Neuronal stem cell (in vitro differentiated cells): ENCODE measurements at regions not wholly inside any gene's neighbourhood (a gene's known extent, or its start where the extent isn't known, plus 50 kb on each side); places are given as distances from the start of the nearest gene placed in this dataset.

Experiments used
- DNase-seq: peaks from one replicate; pipeline ENCODE4 v3.0.0-alpha.2; 2013; ENCODE audit warnings: low spot score
- H2AFZ ChIP-seq: one replicate; pipeline ENCODE4 v1.6.1; 2013; ENCODE audit warnings: mild to moderate bottlenecking, low read length, inconsistent platforms
- H2AK5ac ChIP-seq: 2 replicates; pipeline ENCODE4 v1.6.1; 2013; ENCODE audit warnings: low read depth, mild to moderate bottlenecking, inconsistent platforms, low read length, moderate library complexity, mixed read lengths
- H2BK120ac ChIP-seq: 2 replicates; pipeline ENCODE4 v1.6.1; 2013; ENCODE audit warnings: low read depth, mild to moderate bottlenecking, inconsistent platforms, low read length, moderate library complexity, mixed read lengths
- H2BK12ac ChIP-seq: one replicate; pipeline ENCODE4 v1.6.1; 2013; ENCODE audit warnings: low read length, inconsistent platforms
- H2BK15ac ChIP-seq: 2 replicates; pipeline ENCODE4 v1.6.1; 2013; ENCODE audit warnings: mild to moderate bottlenecking, low read length, inconsistent platforms, mixed read lengths
- H2BK5ac ChIP-seq: one replicate; pipeline ENCODE4 v1.6.1; 2013; ENCODE audit warnings: inconsistent platforms, mild to moderate bottlenecking, low read length, moderate library complexity
- H3K14ac ChIP-seq: one replicate; pipeline ENCODE4 v1.6.1; 2013; ENCODE audit warnings: low read length, inconsistent platforms
- H3K18ac ChIP-seq: 2 replicates; pipeline ENCODE4 v1.6.1; 2013; ENCODE audit warnings: low read length, inconsistent platforms
- H3K23ac ChIP-seq: 2 replicates; pipeline ENCODE4 v1.6.1; 2013; ENCODE audit warnings: low read depth, mild to moderate bottlenecking, mixed read lengths, low read length, inconsistent platforms; ENCODE audit not compliant: poor library complexity
- H3K27ac ChIP-seq: replicated peaks from 3 replicates; pipeline ENCODE4 v1.5.1; 2013; ENCODE audit warnings: low read length, inconsistent platforms
- H3K27me3 ChIP-seq, 3 experiments: 2 replicates each; pipeline ENCODE4 v1.6.1; 2013; ENCODE audit warnings: low read length in 3 of 3, mild to moderate bottlenecking in 2 of 3, inconsistent platforms in 1 of 3, low read depth in 1 of 3, mixed read lengths in 1 of 3, moderate library complexity in 1 of 3; ENCODE audit not compliant: control insufficient read depth in 3 of 3, insufficient read depth in 3 of 3
- H3K36me3 ChIP-seq, 2 donors: replicated peaks in 1 of 2; 2 replicates each; pipeline ENCODE4 v1.6.1; 2013; ENCODE audit warnings: low read length in 2 of 2; ENCODE audit not compliant: control insufficient read depth in 2 of 2, insufficient read depth in 2 of 2
- H3K4ac ChIP-seq: 2 replicates; pipeline ENCODE4 v1.6.1; 2013; ENCODE audit warnings: inconsistent platforms, mild to moderate bottlenecking, low read length, moderate library complexity
- H3K4me1 ChIP-seq, 2 donors: 1 replicate in 1 of 2; 2 replicates in 1 of 2; pipeline ENCODE4 v1.6.1; 2013; ENCODE audit warnings: low read length in 2 of 2, low read depth in 1 of 2; ENCODE audit not compliant: control insufficient read depth in 2 of 2, insufficient read depth in 1 of 2
- H3K4me2 ChIP-seq: one replicate; pipeline ENCODE4 v1.6.1; 2013; ENCODE audit warnings: mild to moderate bottlenecking, low read length, inconsistent platforms; ENCODE audit not compliant: insufficient read depth, poor library complexity, severe bottlenecking
- H3K4me3 ChIP-seq, 2 donors: 2 replicates each; pipeline ENCODE4 v1.5.1; 2013; ENCODE audit warnings: low read length in 2 of 2, mild to moderate bottlenecking in 2 of 2, inconsistent platforms in 1 of 2, moderate library complexity in 1 of 2
- H3K79me1 ChIP-seq: one replicate; pipeline ENCODE4 v1.6.1; 2013; ENCODE audit warnings: low read depth, mild to moderate bottlenecking, inconsistent platforms, low read length, moderate library complexity
- H3K9ac ChIP-seq: one replicate; pipeline ENCODE4 v1.6.1; 2013; ENCODE audit warnings: mild to moderate bottlenecking, low read depth, low read length, inconsistent platforms; ENCODE audit not compliant: poor library complexity
- H3K9me3 ChIP-seq, 2 donors: replicated peaks in 1 of 2; 2 replicates each; pipeline versions ENCODE3 to v1.6.1; 2013; ENCODE audit warnings: low read length in 2 of 2, mild to moderate bottlenecking in 2 of 2, inconsistent platforms in 1 of 2, low read depth in 1 of 2, mixed read lengths in 1 of 2, moderate library complexity in 1 of 2; ENCODE audit not compliant: control insufficient read depth in 2 of 2, insufficient read depth in 1 of 2
- H4K8ac ChIP-seq: one replicate; pipeline ENCODE4 v1.6.1; 2013; ENCODE audit warnings: low read depth, mild to moderate bottlenecking, inconsistent platforms, low read length, moderate library complexity
- H4K91ac ChIP-seq: one replicate; pipeline ENCODE4 v1.6.1; 2013; ENCODE audit warnings: low read length, low read depth, mild to moderate bottlenecking, inconsistent platforms; ENCODE audit not compliant: poor library complexity
- WGBS, 2 donors: extraction: QIAGEN DNeasy Blood & Tissue Kit; methylation state at CpG; one replicate each; pipeline ENCODE4 v1.1.7; 2013; ENCODE audit warnings: missing lambda C conversion rate in 2 of 2, mixed read lengths in 1 of 2; ENCODE audit not compliant: insufficient read length in 2 of 2, insufficient replicate concordance in 1 of 2; ENCODE audit errors: extremely low coverage in 2 of 2; 5-methylcytosine and 5-hydroxymethylcytosine counted together

DNA sequence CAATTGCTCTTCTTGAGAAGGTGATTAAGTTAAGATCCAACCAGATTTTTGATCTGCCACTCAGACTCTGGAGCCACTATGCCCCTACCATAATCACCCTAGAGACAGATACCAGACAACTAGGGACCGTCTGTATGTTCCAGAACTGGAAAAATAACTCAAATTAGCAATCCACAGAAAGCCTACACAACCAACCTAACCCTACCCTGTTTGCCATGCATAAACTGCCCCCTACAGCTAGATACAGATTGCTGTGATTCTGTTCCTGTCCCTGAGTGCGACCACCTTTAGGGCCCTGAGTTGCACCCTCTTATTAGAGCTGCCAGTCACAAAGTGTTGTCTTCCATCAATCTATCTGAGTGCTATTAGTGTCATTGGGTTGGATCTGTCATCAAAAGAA lies 929.8 kb upstream of the SLITRK1 start:
- Histone ChIP-seq H4K91ac (no peak overlapping the region), H3K9me3 (no peaks in the 10 kb centered on the region), H3K79me1 (no peaks in the 10 kb centered on the region), H2BK12ac (no peak overlapping the region), H2AK5ac (no peak overlapping the region), H3K18ac (no peak overlapping the region), H3K4me3 (no peak overlapping the region), H3K4ac (no peak overlapping the region), H3K27me3 (no peaks in the 10 kb centered on the region), H3K4me2 (no peak overlapping the region), H2BK5ac (no peak overlapping the region), H4K8ac (no peak overlapping the region), H3K14ac (no peak overlapping the region), H3K36me3 (no peaks in the 10 kb centered on the region), H3K27ac (no peak overlapping the region), H3K23ac (no peak overlapping the region), H2BK120ac (no peak overlapping the region), H3K4me1 (no peaks in the 10 kb centered on the region), H3K9ac (no peak overlapping the region), H2AFZ (no peak overlapping the region), H2BK15ac (no peak overlapping the region)
- WGBS, 2 donors = no CpG with 5 or more reads among the region's 2 CpGs
- no peak for DNase-seq

DNA sequence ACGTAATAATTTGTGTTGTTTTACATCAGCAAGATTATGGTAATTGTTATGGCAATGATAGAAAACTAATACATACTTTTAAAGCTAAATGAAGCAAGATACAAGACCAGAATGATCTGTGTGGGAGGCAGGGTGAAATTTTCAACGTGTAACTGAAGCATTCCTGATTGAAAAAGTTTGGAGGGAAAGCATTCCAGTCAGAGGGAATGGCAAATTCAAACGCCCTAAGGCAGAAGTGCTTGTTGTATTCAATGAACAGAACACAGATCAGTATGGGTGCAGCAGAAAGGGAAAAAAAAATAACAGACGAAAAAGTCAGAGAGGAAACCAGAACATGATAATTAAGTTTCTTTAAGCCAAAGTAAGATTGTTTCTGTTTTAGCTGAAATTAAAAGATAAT lies 928.5 kb upstream of the SLITRK1 start:
- Histone ChIP-seq H3K4ac (no peak overlapping the region), H3K27me3 (no peaks in the 10 kb centered on the region), H2BK120ac (no peak overlapping the region), H4K91ac (no peak overlapping the region), H3K4me3 (no peak overlapping the region), H3K18ac (no peak overlapping the region), H2BK12ac (no peak overlapping the region), H3K36me3 (no peaks in the 10 kb centered on the region), H2AK5ac (no peak overlapping the region), H2BK15ac (no peak overlapping the region), H3K27ac (no peak overlapping the region), H3K23ac (no peak overlapping the region), H3K14ac (no peak overlapping the region), H3K9me3 (no peaks in the 10 kb centered on the region), H3K79me1 (no peaks in the 10 kb centered on the region), H4K8ac (no peak overlapping the region), H3K9ac (no peak overlapping the region), H2AFZ (peak overlapping the region; percentile 49), H3K4me1 (no peaks in the 10 kb centered on the region), H3K4me2 (no peak overlapping the region), H2BK5ac (no peak overlapping the region)
- DNase-seq = no peak
- no CpG with 5 or more reads among the region's 4 CpGs for WGBS, 2 donors

DNA sequence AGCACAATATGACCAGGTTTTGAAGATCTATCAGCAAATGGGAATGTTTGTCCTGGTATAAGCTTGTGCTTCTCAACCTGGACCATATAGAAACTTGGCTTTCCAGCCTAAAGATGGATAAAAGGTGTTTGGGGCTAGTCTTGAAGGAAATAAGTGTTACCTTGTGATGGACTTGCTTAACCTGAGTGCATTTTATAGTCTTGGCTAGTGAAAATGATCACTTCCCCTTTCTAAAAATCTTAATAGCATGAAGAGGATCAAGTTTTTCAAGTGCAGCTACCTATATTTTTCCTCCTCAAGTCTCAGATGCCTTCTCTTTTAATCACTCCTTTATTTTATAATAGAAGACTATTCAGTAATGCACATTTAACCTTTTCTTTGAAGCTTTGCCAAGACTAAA lies 919.8 kb upstream of the SLITRK1 start:
- no peak overlapping the region for H2AK5ac ChIP-seq
- H3K4me1 ChIP-seq = no peaks in the 10 kb centered on the region
- no peak overlapping the region for H2BK12ac ChIP-seq
- DNase-seq = no peak
- H2AFZ ChIP-seq = no peak overlapping the region
- no peaks in the 10 kb centered on the region for H3K36me3 ChIP-seq
- no peak overlapping the region for H3K18ac ChIP-seq
- no peaks in the 10 kb centered on the region for H3K79me1 ChIP-seq
- H4K8ac ChIP-seq = no peak overlapping the region
- H3K4me3 ChIP-seq = no peak overlapping the region
- no peak overlapping the region for H2BK15ac ChIP-seq
- H2BK120ac ChIP-seq = no peak overlapping the region
- no peak overlapping the region for H3K9ac ChIP-seq
- no peaks in the 10 kb centered on the region for H3K27me3 ChIP-seq
- H3K14ac ChIP-seq = no peak overlapping the region
- no peak overlapping the region for H3K23ac ChIP-seq
- H3K4ac ChIP-seq = no peak overlapping the region
- H3K9me3 ChIP-seq = no peaks in the 10 kb centered on the region
- no peak overlapping the region for H3K27ac ChIP-seq
- no peak overlapping the region for H3K4me2 ChIP-seq
- no peak overlapping the region for H2BK5ac ChIP-seq
- no peak overlapping the region for H4K91ac ChIP-seq

DNA sequence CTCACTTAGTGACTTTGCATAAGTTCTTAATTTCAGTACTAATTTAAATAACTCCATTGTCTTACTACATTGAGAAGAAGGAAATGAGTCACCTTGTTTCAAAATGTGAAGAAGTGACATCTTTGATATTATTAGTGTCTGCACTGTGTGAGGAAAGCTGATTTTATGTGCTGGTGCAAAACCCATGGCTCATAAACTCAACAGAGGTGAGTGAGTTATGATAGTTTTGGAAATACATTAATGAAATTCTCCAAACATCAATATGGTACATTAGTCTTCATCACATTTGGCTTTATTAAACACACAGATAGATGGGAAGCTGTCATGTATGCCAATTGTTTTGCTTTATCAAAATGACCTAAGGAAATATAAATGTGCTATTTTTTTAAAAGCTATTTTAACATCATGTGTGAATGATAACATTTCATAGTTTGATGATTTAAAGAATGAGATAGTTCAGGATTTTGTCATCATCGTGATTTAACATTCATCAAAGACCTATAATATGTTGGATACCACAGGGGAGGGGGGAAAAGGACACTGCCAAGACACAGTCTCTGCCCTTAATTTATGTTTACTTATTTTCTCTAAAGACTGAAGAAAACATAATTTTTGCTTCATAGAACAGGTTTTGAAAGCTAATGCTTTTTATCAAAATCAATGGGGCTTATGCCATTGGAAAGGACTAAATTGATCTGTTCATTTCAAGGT lies 902.3 kb upstream of the SLITRK1 start:
- H3K4me2 ChIP-seq = no peak overlapping the region
- DNase-seq = no peak
- H3K27ac ChIP-seq = no peak overlapping the region
- no peak overlapping the region for H2AFZ ChIP-seq
- H3K79me1 ChIP-seq = no peaks in the 10 kb centered on the region
- no peak overlapping the region for H2BK5ac ChIP-seq
- no peak overlapping the region for H3K18ac ChIP-seq
- H3K9ac ChIP-seq = no peak overlapping the region
- no peak overlapping the region for H3K14ac ChIP-seq
- no peak overlapping the region for H3K4me3 ChIP-seq
- no peaks in the 10 kb centered on the region for H3K4me1 ChIP-seq
- H2BK12ac ChIP-seq = no peak overlapping the region
- H2AK5ac ChIP-seq = no peak overlapping the region
- H4K8ac ChIP-seq = no peak overlapping the region
- H2BK15ac ChIP-seq = no peak overlapping the region
- no peak overlapping the region for H3K23ac ChIP-seq
- no CpG with 5 or more reads among the region's 1 CpG for WGBS, 2 donors
- H3K9me3 ChIP-seq = peaks cover 0 to 3% of the 10 kb centered on the region in 2 donors
- no peak overlapping the region for H2BK120ac ChIP-seq
- no peaks in the 10 kb centered on the region for H3K27me3 ChIP-seq
- H3K4ac ChIP-seq = no peak overlapping the region
- H4K91ac ChIP-seq = no peak overlapping the region
- no peaks in the 10 kb centered on the region for H3K36me3 ChIP-seq
